Lung microvascular endothelial cell (primary cell): ENCODE measurements at regions not wholly inside any gene's neighbourhood (a gene's known extent, or its start where the extent isn't known, plus 50 kb on each side); places are given as distances from the start of the nearest gene placed in this dataset.
"Not testable (repeated sequence)": the region's sequence is repeated elsewhere in the genome, so short reads cannot be mapped to it uniquely, and the experiment has no call there.

ENCODE experiments used
- DNase-seq, 2 donors: peaks; one replicate each; pipeline versions ENCODE4 v3.0.0 to v3.0.0-alpha.2; 2010; ENCODE audit warnings: low read depth in 2 of 2

DNA sequence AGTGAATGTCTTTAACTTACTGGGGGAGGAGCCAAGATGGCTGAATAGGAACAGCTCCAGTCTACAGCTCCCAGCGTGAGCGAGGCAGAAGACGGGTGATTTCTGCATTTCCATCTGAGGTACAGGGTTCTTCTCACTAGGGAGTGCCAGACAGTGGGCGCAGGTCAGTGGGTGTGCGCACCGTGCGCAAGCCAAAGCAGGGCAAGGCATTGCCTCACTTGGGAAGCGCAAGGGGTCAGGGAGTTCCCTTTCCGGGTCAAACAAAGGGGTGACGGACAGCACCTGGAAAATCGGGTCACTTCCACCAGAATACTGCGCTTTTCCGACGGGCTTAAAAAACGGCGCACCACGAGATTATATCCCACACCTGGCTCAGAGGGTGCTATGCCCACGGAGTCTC is 187.3 kb downstream of the CHIC2 start:
- not testable (repeated sequence) for DNase-seq

- no peak for DNase-seq
These were observed 198.3 kb downstream of the CHIC2 start for GRCh38 chr4:53866055-53866454.

DNA sequence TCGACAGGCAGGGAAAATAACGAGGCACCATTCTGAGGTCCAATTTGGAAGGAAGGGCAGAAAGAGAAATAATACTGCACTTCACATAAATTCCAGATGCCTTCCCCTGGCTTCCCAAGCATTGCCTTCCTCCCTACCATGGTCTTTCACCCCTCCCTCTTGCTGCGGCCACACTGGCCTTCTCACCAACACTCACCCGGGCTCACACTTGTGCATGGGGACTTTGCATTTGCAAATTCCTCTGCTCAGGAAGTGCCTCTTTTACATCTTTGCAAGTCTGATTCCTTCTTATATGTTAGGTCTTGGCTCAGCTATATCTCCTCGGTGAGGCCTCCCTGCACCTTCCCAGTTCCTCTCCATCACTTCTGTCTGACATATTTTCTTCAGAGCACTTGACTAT is 199.4 kb downstream of the CHIC2 start:
- DNase-seq, result no peak

- DNase-seq, result no peak
These were observed 200.6 kb downstream of the CHIC2 start for GRCh38 chr4:53863736-53864365.

GRCh38 chr4:53863158-53863557 is 201.2 kb downstream of the CHIC2 start:
- DNase-seq, result peak in 1 of 2 donors; percentile 33

DNA sequence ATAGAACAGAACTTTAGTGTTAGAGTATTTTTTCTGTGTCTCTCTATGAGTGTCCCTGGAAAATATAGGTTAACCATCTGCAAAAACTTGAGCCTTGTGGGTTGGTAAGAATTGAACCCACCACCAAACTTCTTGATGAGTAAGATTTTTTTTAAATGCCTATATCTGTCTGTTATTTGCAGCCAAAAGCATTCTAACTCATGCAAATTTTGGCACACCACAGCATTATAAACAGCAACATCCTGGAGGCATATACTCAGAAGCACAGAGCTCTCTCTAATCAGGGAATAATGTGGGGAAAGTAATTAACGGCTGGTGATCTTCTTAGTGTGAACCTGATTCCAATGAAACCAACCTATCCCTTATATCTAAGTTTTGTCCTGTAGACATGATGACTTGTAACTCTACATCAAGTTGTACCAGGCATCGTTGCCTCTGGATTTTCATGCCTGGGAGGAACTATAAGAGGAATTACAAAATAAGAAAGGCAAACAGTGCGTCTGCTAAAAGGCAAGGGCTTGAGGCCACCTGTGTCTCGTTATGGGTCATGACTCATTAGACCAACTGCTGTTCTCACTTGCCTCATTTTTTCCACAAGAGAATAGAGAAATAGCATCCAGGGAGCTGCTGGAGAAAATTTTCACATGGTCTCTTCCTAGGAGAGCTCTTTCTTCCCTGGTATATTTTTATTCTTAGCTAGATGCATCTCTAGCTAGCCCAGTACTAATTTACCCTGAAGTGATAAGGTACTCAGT is 202.4 kb downstream of the CHIC2 start:
- DNase-seq, result no peak

GRCh38 chr4:53859305-53859704 is 205.1 kb downstream of the CHIC2 start:
- DNase-seq, result no peak

GRCh38 chr4:53858744-53859143 is 205.7 kb downstream of the CHIC2 start:
- no peak for DNase-seq

- no peak for DNase-seq
These were observed 208.7 kb downstream of the CHIC2 start for GRCh38 chr4:53855581-53856250.

GRCh38 chr4:53854991-53855568 is 209.3 kb downstream of the CHIC2 start:
- no peak for DNase-seq

DNA sequence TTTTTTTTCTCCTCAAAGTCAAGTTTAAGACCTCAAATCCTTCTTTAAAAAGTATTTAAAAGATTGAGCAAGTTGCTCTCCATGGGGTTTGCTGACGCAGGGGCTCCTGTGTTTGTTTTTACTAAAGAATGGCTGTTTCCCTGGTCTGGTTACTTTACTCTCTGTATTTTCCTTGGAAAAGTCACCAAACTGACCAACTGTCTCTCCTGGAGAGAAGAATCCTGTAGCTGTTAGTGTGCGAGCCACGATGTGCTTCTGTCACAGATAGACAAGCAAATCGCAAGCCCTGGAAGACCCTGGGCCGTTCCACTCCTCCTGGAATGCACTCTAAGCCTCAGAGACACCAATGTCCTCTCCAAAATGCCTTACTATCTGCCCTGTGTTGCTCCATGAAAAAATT is 212.1 kb downstream of the CHIC2 start:
- DNase-seq, result no peak

DNA sequence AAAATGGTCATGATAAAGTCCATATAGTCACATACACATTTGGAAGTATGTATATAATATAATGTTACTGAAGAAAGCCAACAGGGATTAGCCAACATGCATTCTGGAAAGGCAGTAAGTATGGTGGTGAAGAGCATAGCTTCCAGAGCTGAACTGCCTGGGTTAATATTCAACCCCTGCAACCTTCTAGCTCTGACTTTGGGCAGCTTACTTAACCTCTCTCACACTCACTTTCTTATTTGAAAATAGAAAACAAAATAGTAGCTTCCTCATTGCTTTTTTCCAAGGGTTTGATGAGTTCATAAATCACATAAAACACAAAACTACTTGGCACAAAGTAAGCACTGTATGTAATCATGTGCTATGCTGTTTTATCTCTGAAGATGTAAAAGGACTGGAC is 216.4 kb downstream of the CHIC2 start:
- no peak for DNase-seq

- DNase-seq, result no peak
These were observed 219.9 kb downstream of the CHIC2 start for GRCh38 chr4:53844551-53844950.

DNA sequence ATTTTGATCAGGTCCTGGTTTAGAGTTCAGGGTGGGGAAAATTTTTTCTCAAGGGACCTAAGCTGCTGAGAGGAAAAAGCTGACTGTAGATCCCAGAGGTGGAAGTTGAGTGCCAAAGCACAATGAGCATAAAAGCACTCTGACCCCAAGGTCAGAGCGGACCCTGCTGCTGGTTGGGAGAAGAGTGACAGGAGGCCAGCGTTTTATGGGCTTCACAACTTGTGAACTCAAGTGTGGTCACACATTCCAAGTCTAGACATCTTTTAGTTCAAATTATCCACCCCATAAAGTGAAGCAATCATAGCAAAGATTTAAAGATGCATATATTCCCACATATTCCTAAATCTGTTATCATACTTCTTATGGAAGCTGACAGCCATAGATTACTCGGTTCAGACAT is 220.3 kb downstream of the CHIC2 start:
- DNase-seq, result no peak

DNA sequence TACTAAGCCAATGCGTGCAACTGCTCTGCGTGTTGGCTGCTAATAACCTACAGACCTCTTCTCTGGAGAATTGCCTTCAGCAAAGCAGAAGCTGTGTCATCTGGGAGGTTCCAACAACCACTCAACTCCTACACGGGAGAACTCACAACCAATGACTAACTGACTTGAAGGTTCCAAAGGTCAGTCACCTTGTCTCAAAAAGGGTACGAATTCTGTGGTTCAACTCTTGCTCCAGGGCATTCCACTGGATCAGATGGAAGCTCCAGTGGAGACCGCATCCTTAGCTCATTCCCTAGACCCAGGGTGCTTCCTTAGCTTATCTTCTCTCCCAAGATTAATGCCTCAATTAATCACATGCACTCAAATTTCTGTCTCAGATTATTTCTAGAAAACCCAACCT is 222.7 kb downstream of the CHIC2 start:
- no peak for DNase-seq

DNA sequence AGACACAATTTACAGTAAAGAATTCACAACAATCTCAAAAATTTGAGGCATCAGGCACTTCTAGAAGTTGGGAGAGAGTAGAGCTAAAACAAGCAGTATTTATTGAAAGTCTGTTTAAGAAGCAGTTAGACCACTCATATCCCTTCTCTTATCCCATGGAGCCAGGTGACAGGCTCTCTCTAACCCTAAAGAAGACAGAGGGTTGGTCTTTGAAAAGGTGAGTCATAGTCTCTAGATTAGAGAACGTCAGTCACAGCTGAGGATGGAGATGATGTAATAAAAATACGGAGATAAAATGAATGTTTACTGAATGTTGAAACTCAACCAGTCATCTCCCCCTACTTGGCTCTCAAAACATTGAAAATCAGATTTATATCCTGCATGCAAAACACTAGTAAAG is 223.8 kb downstream of the CHIC2 start:
- DNase-seq, result no peak

- peak in 1 of 2 donors; percentile 53 for DNase-seq
These were observed 231.0 kb downstream of the CHIC2 start for GRCh38 chr4:53833302-53834003.

DNA sequence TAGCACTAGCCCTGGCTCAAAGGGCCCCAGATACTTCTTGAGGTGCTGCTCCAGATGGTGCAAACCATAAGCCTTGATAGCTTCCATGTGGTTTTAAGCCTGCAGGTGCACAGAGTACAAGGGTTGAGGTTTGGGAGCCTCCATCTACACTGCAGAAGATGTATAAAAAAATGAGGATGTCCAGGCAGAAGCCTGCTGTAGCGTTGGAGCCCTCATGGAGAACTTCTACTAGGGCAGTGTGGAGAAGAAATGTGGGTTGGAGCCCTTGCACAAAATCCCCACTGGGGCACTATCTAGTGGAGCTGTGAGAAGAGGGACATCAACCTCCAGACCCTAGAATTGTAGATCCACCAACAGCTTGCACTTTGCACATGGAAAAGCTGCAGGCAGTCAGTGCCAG is 231.9 kb downstream of the CHIC2 start:
- no peak for DNase-seq

DNA sequence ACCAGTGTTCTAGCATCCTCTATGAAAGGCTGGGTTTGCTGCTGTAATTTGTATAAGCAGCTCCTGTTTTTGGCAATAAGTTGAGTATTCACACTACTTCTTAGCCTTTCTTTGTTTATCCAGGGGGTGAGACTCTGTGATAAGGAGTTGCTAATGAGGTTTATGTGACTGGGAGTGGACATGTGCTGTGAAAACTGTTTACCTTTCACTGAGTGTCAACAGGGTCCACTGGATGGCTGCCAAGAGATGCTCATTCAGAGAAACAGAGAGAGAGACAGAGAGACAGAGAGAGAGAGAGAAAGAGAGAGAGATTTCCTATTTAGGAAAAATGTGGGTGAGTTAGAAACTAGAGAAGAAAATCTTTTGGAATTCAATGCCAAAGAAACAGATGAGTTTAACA is 233.9 kb downstream of the CHIC2 start:
- DNase-seq, result no peak

- DNase-seq, result no peak
These were observed 230.0 kb upstream of the LNX1 start for GRCh38 chr4:53821179-53821851.

DNA sequence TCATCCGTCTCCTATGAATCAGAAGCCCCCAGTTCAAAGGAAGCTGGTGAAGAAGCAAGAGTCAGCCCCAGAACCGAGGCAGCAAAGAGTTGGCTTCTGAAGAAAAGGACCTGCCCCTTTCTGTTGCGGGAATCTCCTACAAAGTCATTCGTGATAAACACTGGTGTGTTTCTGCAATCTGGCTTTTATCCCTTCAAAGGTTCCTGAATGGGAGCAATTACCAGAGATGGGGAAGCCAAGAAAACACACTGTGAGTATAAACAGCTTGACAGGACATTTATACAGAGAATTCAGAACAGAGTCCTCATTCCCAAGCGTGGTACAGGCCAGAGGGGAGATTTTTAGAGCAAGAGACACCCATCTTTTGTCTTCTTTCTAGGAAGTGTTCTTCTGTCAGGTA is 226.8 kb upstream of the LNX1 start:
- no peak for DNase-seq
